CD14-positive monocyte (primary cell): ENCODE measurements at regions not wholly inside any gene's neighbourhood (a gene's known extent, or its start where the extent isn't known, plus 50 kb on each side); places are given as distances from the start of the nearest gene placed in this dataset.
"Not testable (repeated sequence)": the region's sequence is repeated elsewhere in the genome, so short reads cannot be mapped to it uniquely, and the experiment has no call there.

Experiments used
- DNase-seq, 3 donors: peaks; one replicate each; pipeline ENCODE4 v3.0.0-alpha.2; 2011 to 2022
- H2AFZ ChIP-seq: 2 replicates; pipeline ENCODE4 v1.6.0; 2012; ENCODE audit warnings: mild to moderate bottlenecking, low read depth, low read length, inconsistent platforms; ENCODE audit not compliant: insufficient read depth, poor library complexity, severe bottlenecking
- H3K27ac ChIP-seq, 2 donors: 1 replicate in 1 of 2; 2 replicates in 1 of 2; pipeline ENCODE4 v1.5.1; 2012 to 2013; ENCODE audit warnings: low read length in 2 of 2, control low read depth in 1 of 2, inconsistent platforms in 1 of 2, low read depth in 1 of 2, mild to moderate bottlenecking in 1 of 2
- H3K27me3 ChIP-seq, 2 donors: one replicate each; pipeline versions ENCODE4 v1.6.0 to v1.6.1; 2011 to 2013; ENCODE audit warnings: low read length in 2 of 2; ENCODE audit not compliant: control insufficient read depth in 2 of 2, insufficient read depth in 2 of 2
- H3K36me3 ChIP-seq, 2 donors: replicated peaks in 1 of 2; 1 replicate in 1 of 2; 2 replicates in 1 of 2; pipeline versions ENCODE4 v1.5.1 to v1.6.1; 2012 to 2013; ENCODE audit warnings: low read length in 2 of 2, control low read depth in 1 of 2, inconsistent platforms in 1 of 2, mild to moderate bottlenecking in 1 of 2; ENCODE audit not compliant: insufficient read depth in 2 of 2, control insufficient read depth in 1 of 2
- H3K4me1 ChIP-seq, 2 donors: 1 replicate in 1 of 2; 2 replicates in 1 of 2; pipeline versions ENCODE4 v1.5.1 to v1.6.1; 2012 to 2013; ENCODE audit warnings: low read length in 2 of 2, control low read depth in 1 of 2, inconsistent platforms in 1 of 2, mild to moderate bottlenecking in 1 of 2, moderate library complexity in 1 of 2; ENCODE audit not compliant: insufficient read depth in 2 of 2, control insufficient read depth in 1 of 2
- H3K4me2 ChIP-seq: replicated peaks from 2 replicates; pipeline ENCODE3; 2012; ENCODE audit warnings: low read length, moderate library complexity, mild to moderate bottlenecking; ENCODE audit not compliant: poor library complexity, severe bottlenecking; ENCODE audit errors: extremely low read depth
- H3K4me3 ChIP-seq, 3 experiments: fragments of 200-600 bp in 1 of 3; sonication (generic) in 1 of 3; replicated peaks in 1 of 3; 1 replicate in 2 of 3; 2 replicates in 1 of 3; pipeline ENCODE4 v1.5.1; 2011 to 2013; ENCODE audit warnings: low read length in 3 of 3, mild to moderate bottlenecking in 3 of 3, control low read depth in 2 of 3, low read depth in 2 of 3, inconsistent platforms in 1 of 3, moderate library complexity in 1 of 3
- H3K79me2 ChIP-seq: 2 replicates; pipeline ENCODE4 v1.6.0; 2012; ENCODE audit warnings: mild to moderate bottlenecking, control low read depth, inconsistent platforms, low read length, moderate library complexity; ENCODE audit not compliant: insufficient read depth
- H3K9ac ChIP-seq: 2 replicates; pipeline ENCODE4 v1.6.0; 2017; ENCODE audit warnings: low read length, mild to moderate bottlenecking; ENCODE audit not compliant: insufficient read depth, poor library complexity, severe bottlenecking
- H3K9me3 ChIP-seq, 2 donors: replicated peaks in 1 of 2; 1 replicate in 1 of 2; 2 replicates in 1 of 2; pipeline versions ENCODE4 v1.5.1 to v1.6.1; 2012 to 2013; ENCODE audit warnings: low read length in 2 of 2, control low read depth in 1 of 2; ENCODE audit not compliant: control insufficient read depth in 1 of 2, insufficient read depth in 1 of 2
- H4K20me1 ChIP-seq: 2 replicates; pipeline ENCODE4 v1.6.0; 2012; ENCODE audit warnings: mild to moderate bottlenecking, low read length, control low read depth, moderate library complexity; ENCODE audit not compliant: insufficient read depth
- H3K27ac Mint-ChIP-seq, 7 donors: one replicate each; pipeline ENCODE4 v1.8.0; 2020; ENCODE audit warnings: mild to moderate bottlenecking in 7 of 7, mixed read lengths in 7 of 7, moderate library complexity in 6 of 7, inconsistent platforms in 2 of 7
- H3K27me3 Mint-ChIP-seq, 3 donors: one replicate each; pipeline ENCODE4 v1.8.0; 2021 to 2022; ENCODE audit warnings: low read depth in 3 of 3, mild to moderate bottlenecking in 3 of 3, mixed read lengths in 3 of 3, moderate library complexity in 3 of 3, inconsistent platforms in 1 of 3
- H3K36me3 Mint-ChIP-seq, 2 donors: one replicate each; pipeline ENCODE4 v1.8.0; 2020; ENCODE audit warnings: mixed read lengths in 2 of 2, inconsistent platforms in 1 of 2, mild to moderate bottlenecking in 1 of 2
- H3K4me1 Mint-ChIP-seq: one replicate; pipeline ENCODE4 v1.8.0; 2020; ENCODE audit warnings: mild to moderate bottlenecking, mixed read lengths
- H3K4me3 Mint-ChIP-seq, 2 donors: one replicate each; pipeline ENCODE4 v1.8.0; 2020; ENCODE audit warnings: mild to moderate bottlenecking in 2 of 2, mixed read lengths in 2 of 2, moderate library complexity in 1 of 2
- H3K9me3 Mint-ChIP-seq, 7 donors: one replicate each; pipeline ENCODE4 v1.8.0; 2020 to 2022; ENCODE audit warnings: mixed read lengths in 7 of 7, mild to moderate bottlenecking in 6 of 7, moderate library complexity in 6 of 7, inconsistent platforms in 2 of 7
- WGBS: methylation state at CpG from one replicate; pipeline ENCODE4 v1.1.5; 2013; ENCODE audit warnings: missing lambda C conversion rate; ENCODE audit not compliant: insufficient coverage; 5-methylcytosine and 5-hydroxymethylcytosine counted together
- intact Hi-C, 2 donors: fragments of 100-400 bp; cut with micrococcal nuclease; formaldehyde crosslinking; loops; one replicate each; pipeline versions ENCODE4 v1.15.0 to v1.15.1; 2023
- TF ChIP-seq, protein P1 (sequence below): fragments of 200-600 bp; IDR thresholded peaks from one replicate; pipeline ENCODE4 v1.8.0; 2022; ENCODE audit warnings: antibody characterized with exemption, mild to moderate bottlenecking

GRCh38 chr7:115208710-115209560 is 287.0 kb downstream of the MDFIC start:
- intact Hi-C loops: no loop called here
- Mint-ChIP-seq H3K27ac (no peak overlapping the region), H3K27me3 (peaks cover 0 to 2% (median 0%) of the 10 kb centered on the region in 3 donors), H3K9me3 (peaks cover 12 to 22% (median 21%) of the 10 kb centered on the region in 7 donors), H3K4me1 (no peaks in the 10 kb centered on the region), H3K4me3 (no peak overlapping the region), H3K36me3 (no peaks in the 10 kb centered on the region)
- DNase-seq: no peak
- H3K79me2 ChIP-seq: no peaks in the 10 kb centered on the region
- no peaks in the 10 kb centered on the region for H3K27me3 ChIP-seq
- no peaks in the 10 kb centered on the region for H4K20me1 ChIP-seq
- H3K9ac ChIP-seq: no peak overlapping the region
- H2AFZ ChIP-seq: no peak overlapping the region
- no peaks in the 10 kb centered on the region for H3K4me1 ChIP-seq
- H3K4me2 ChIP-seq: no peak overlapping the region
- no peaks in the 10 kb centered on the region for H3K36me3 ChIP-seq
- H3K9me3 ChIP-seq: peaks cover 15 to 21% of the 10 kb centered on the region in 2 donors
- H3K4me3 ChIP-seq: no peak overlapping the region
- H3K27ac ChIP-seq: no peak overlapping the region
- WGBS: 0% methylated on average over 1 of the region's 6 CpGs
- TF ChIP-seq, protein P1, sequence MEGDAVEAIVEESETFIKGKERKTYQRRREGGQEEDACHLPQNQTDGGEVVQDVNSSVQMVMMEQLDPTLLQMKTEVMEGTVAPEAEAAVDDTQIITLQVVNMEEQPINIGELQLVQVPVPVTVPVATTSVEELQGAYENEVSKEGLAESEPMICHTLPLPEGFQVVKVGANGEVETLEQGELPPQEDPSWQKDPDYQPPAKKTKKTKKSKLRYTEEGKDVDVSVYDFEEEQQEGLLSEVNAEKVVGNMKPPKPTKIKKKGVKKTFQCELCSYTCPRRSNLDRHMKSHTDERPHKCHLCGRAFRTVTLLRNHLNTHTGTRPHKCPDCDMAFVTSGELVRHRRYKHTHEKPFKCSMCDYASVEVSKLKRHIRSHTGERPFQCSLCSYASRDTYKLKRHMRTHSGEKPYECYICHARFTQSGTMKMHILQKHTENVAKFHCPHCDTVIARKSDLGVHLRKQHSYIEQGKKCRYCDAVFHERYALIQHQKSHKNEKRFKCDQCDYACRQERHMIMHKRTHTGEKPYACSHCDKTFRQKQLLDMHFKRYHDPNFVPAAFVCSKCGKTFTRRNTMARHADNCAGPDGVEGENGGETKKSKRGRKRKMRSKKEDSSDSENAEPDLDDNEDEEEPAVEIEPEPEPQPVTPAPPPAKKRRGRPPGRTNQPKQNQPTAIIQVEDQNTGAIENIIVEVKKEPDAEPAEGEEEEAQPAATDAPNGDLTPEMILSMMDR: no peak

DNA sequence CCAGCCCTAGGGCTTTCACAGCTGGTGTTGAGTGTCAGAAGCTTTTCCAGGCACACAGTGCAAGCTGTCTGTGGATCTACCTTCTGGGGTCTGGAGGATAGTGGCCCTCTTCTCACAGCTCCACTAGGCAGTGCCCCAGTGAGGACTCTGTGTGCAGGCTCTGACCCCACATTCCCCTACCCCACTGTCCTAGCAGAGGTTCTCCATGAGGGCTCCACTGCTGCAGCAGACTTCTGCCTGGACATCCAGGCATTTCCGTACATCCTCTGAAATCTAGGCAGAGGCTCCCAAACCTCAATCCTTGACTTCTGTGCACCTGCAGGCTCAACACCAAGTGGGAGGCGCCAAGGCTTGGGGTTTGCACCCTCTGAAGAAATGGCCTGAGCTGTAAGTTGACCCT is 284.5 kb downstream of the MDFIC start:
- H3K4me1 ChIP-seq, intact Hi-C loops, H3K79me2 ChIP-seq, H3K36me3 Mint-ChIP-seq, H3K4me3 Mint-ChIP-seq, DNase-seq, H3K36me3 ChIP-seq, H2AFZ ChIP-seq, H3K4me3 ChIP-seq, H3K27me3 Mint-ChIP-seq, H3K27ac Mint-ChIP-seq, H3K4me1 Mint-ChIP-seq, H3K27me3 ChIP-seq, H4K20me1 ChIP-seq, H3K9ac ChIP-seq, H3K27ac ChIP-seq, H3K4me2 ChIP-seq: not testable (repeated sequence)
- WGBS: 77% methylated on average over 2 of the region's 2 CpGs
- peaks cover 10 to 24% (median 21%) of the 10 kb centered on the region in 7 donors for H3K9me3 Mint-ChIP-seq
- peaks cover 16 to 21% of the 10 kb centered on the region in 2 donors for H3K9me3 ChIP-seq
